ENCODE measurements at regions not wholly inside any gene's neighbourhood (a gene's known extent, or its start where the extent isn't known, plus 50 kb on each side); places are given as distances from the start of the nearest gene placed in this dataset.

GRCh38 chr1:104921525-104921924, 1171.8 kb downstream of the AMY1C start:
- TF ChIP-seq CTCF (IDR thresholded peaks at IDR 0.05) (no peak), POLR2A (IDR thresholded peaks at IDR 0.05) (no peak), EP300 (IDR thresholded peaks at IDR 0.05) (no peak)
